HK-2 (cell line): ENCODE measurements at regions not wholly inside any gene's neighbourhood (a gene's known extent, or its start where the extent isn't known, plus 50 kb on each side); places are given as distances from the start of the nearest gene placed in this dataset.
"Not testable (repeated sequence)": the region's sequence is repeated elsewhere in the genome, so short reads cannot be mapped to it uniquely, and the experiment has no call there.

Source experiments
- DNase-seq: peaks from one replicate; pipeline ENCODE4 v3.0.0-alpha.2; 2018; ENCODE audit not compliant: unreplicated experiment

DNA sequence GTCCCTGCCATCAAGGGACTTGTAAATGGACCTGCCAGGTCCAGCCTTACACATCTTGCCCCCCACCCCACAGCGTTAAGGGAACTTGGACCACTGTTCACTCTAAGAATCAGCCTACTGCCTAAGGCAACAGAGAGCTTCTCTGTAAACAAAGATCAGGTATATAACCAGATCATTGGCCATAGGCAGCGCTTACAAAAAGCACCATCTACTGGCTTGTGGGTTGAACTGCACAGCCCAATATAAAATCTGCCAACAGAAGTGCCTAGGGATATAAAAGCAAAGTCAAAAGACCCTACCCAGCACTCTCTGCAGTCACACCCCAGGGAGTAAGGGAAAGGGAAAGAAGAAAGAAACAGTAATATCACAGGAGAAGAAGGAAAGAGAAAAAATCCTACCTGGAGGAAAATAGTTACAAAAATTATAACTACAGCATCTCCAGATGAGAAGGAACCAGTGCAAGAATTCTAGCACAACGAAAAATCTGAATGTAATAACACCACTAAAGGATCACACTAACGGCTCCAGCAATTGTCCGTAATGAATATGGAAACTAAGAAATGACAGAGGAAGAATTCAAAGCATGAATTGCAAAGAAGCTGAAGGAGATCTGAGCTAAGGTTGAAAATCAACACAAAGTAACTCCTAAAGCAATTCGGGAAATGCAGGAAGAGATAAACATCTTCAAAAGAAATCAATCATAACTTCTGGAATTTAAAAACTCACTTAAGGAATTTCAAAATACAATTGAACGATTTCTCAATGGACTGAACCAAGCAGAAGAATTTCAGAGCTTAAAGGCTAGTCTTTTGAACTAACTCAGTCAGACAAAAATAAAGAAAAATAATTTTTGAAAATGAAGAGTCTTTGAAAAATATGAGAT, 95.2 kb upstream of the PCED1B start:
- no peak for DNase-seq

DNA sequence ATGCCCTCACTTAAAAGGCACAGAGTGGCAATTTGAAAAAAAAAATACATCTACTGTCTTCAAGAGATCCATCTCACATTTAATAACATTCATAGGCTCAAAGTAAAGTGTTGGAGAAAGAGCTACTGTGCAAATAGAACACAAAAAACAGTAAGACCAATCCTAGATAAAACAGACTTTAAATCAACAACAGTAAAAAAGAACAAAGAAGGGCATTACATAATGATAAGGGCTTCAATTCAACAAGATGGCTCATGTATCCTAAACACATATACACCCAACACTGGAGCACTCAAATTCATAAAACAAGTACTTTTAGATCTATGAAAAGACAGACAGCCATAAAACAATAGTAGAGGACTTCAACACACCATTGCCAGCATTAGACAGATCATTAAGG, 93.6 kb upstream of the PCED1B start:
- DNase-seq = no peak

DNA sequence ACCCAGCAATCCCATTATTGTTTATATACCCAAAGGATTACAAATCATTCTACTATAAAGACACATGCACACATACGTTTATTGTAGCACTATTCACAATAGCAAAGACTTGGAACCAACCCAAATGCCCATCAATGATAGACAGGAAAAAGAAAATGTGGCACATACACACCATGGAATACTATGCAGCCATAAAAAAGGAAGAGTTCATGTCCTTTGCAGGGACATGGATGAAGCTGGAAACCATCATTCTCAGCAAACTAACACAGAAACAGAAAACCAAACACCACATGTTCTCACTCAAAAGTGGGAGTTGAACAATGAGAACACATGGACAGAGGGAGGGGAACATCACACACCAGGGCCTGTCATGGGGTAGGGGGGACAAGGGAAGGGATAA, 91.3 kb upstream of the PCED1B start:
- DNase-seq = not testable (repeated sequence)

DNA sequence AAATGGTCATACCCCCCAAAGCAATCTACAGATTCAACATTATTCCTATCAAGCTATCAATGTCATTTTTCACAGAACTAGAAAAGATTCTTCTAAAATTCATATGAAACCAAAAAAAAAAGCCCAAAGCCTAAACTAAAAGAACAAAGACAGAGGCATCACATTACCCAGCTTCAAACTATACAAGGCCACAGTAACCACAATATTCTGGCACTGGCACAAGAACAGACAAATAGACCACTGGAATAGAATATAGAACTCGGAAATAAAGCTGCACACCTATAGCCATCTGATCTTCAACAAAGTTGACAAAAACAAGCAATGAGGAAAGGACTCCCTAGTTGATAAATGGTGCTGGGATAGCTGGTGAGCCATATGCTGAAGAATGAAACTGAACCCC, 89.2 kb upstream of the PCED1B start:
- no peak for DNase-seq

DNA sequence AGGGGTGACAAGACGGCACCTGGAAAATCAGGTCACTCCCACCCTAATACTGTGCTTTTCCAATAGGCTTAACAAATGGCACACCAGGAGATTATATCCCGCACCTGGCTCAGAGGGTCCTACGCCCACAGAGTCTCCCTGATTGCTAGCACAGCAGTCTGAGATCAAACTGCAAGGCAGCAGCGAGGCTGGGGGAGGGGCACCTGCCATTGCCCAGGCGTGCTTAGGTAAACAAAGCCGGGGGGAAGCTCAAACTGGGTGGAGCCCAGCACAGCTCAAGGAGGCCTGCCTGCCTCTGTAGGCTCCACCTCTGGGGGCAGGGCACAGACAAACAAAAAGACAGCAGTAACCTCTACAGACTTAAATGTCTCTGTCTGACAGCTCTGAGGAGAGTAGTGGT, 87.4 kb upstream of the PCED1B start:
- not testable (repeated sequence) for DNase-seq

DNA sequence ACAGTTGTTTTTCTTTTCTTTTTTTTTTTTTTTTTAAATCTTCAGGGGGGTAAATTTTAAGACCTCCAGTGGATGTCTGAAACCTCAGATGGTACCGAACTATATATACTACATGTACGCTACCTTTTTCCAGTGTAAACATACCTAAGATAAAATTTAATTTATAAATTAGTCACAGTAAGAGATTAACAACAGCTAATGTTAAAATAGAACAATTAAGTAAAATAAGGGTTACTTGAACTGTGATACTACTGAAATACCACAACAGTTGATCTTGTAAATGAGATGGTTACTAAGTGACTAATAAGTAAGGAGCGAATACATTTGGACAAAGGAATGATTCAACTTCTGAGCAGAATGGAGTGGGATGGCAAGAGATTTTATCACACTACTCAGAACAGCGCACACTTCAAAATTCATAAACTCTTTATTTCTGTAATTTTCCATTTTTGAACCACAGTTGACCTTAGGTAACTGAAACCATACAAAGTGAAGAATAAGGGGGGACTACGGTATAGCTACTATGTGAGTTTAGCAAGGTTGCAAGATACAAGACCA, 80.5 kb upstream of the PCED1B start:
- DNase-seq = no peak

DNA sequence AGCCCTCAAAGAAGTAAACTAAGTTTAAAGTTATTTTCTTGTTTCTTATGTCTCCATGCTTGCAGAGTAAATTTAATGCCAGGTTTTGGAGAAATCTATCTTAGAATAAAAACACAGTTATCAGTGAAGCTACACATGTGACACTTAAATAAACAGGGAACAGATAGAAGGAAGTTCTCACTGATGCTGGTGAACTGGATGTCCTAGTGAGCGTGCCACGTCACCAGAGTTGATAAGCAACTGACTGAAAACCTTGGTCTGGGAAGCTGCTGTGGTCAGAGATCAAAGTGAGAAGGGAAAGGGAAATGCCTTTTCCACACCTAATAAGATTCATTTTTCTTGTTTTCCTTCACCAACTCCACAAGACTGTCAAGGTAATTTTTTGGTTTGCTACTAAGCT, 74.8 kb upstream of the PCED1B start:
- DNase-seq = no peak

DNA sequence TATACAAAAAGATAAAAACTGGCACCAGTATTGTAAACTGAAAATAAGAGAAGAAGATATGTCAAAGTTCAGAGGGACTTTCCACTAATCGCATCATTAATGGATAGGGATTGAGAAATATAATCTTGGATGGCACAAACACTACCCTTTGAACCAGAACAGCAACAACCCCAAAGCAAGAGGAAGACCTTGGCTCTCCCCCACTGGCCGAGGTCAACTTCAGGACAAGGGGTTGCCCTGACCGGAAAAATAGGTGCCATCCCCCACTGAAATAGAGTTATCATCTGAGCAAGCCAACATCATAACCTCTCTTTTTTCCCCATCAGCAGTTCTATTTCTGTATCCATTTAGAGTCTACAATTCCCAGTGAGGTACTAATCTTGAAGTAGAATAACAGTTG, 72.4 kb upstream of the PCED1B start:
- no peak for DNase-seq

DNA sequence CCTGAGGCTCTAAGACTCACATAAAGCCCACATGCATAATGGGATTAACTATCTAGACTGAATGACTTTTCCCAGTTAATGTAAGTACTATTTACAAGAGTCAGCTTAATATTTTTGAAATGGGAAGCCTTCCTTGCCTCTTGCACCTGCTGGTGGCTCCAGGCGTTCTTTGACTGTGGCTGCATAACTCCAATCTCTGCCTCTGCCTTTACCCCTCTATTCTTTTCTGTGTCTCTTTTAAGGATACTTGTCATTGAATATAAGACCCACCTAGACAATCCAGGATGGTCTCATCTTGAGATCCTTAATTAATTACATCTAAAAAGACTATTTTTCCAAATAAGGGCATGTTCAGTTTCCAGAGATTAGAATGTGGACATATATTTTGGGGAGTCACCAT, 66.9 kb upstream of the PCED1B start:
- DNase-seq = no peak

DNA sequence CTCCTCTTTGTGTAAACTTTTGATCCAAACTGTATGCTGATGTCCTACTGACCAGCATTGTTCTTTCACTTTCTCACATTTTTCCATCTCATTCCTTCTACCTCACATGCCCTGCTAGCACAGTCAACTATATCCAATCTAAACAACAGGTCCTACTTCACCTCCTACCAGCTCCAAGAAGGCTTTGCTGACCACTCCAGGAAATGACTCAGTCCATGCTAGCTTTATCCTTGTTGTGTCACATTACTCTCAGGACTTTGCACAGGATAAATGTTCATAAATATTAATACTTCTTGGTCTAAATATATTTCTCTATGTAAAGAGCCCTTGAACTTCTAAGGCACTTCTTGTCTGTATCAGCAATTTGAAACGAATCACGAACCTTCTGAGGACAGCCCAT, 64.9 kb upstream of the PCED1B start:
- DNase-seq = no peak

DNA sequence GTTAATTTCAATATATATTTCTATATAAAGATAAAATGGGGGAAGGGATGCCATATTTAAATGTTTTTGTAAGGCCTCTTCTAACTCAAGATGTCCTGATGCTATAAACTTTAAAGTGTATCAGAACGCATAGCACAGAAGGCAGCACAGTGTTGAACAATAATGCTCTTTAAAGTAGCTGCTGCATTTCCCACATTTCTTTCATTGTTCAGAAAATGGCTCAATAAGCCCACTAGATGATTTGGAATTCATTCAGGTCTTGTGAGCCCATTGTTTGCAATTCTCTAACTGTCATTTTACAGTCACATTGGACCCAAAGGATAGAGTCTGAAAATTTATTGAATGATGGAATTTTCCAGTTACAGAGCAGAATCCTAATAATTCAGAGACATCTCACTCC, 64.0 kb upstream of the PCED1B start:
- no peak for DNase-seq

DNA sequence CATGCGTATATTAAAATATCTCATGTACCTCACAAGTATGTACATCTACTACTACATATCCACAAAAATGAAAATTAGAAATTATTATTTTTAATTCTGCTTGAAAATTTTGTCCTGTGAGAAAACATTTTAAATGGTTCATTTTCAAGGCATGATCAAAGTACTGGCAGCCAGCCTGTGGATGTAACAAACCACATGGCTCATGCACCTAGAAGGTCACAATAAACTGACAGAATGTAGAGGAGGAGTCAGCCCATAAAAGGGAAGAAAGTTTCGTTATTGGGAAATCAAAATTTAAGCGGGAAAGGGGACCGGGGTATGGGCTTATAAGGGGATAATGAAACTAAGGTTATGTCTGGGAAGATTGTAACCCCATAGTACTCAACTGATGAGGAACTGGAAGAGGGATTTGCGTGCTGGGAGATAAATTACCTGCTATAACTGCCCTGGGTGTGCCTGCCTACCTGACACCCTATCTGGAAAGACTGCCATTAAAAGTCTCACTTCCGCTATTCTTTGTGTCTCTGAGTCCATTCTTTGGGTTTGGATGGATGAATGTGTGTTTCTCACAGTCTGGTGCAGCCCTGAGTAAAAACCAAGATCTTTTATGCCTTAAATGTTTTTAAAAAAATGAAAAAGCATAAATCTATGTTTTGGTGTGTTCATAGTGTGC, 62.2 kb upstream of the PCED1B start:
- DNase-seq = no peak

DNA sequence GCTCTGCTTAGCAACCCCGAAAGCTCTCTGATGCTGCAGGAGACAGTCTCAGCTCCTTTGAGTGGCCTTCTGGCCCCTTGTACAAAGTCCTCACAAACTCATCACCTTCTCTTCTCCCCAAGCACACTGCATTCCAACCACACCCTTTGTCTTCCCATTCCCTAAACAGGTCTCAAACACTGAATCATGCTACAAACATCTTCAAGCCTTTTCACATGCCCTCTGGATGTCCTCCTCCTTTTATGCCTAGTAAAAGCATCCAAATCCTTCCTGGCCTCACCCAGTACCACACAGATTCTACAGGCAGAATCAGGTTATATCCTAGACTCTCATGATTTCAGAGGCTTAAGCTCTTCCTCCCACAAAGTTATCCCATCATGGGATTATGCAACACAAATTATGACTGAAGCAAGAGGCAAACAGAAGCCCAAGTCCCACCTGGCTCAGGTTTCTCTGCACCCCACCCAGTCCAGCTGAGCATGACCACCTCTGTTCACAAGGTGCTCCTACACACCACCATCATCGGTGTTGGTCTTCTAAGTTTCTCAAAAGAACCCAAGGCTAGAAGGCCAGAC, 61.4 kb upstream of the PCED1B start:
- no peak for DNase-seq

DNA sequence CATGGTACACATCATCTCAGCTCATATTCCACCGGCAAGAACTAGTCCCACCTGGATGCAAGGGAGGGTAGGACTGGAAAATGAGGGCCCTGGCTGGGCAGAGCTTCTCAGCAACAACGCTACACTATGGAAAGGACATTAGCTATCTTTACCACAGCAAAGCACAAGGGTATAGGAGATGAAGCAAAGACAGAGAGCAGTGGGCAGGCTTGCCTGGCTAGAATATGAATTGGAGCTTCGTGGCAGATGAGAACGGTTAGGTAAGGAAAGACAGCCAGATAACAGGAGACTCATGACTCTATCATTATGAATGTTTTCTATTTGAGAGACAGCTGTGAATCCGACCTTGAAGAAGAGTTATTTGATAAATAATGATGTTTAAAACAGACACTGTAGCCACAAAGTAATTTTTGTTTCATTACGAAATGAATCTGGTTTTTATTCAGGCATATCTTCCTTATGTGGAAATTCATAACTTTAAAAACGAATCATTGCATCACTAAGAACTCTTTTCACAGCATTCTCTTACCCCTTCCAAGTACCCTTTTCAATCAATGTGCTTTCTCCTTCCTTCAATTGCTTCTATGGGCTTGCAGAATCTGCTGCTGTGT, 59.1 kb upstream of the PCED1B start:
- no peak for DNase-seq

DNA sequence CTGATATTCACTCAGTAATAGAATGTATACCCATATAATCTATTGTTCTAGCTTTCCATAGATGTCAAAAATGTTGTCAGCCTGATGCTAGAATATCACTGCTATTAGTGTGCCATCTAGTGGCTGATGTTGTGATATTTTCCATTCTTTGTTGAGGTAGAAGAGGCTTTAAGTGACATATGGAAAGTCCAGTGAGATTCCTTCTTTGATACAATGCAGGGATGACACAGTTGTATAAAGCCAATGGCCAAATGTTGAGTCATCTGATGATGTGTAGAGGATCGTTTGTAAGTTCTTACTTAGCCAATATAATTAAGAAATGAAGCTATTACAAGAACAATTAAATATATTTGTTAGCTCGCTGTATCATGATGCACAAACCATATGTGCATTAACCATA, 58.1 kb upstream of the PCED1B start:
- no peak for DNase-seq

DNA sequence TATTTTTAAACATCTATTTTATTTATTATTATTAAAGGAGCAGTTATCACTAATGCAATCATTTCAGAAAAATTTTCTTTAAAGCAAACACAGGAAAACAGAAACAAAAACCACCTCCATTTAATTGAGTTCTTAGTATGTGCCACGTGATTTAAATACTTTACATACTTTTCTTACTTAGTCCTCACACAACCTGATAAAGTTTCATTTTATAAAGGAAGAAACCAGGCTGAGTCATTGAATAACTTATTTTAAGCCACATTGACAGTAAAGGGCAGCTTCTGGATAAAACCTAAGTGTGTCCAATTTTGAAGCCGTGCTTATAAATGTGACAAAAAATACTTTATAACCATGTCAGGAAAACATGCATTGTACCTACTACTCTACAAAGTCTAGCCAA, 57.1 kb upstream of the PCED1B start:
- no peak for DNase-seq

DNA sequence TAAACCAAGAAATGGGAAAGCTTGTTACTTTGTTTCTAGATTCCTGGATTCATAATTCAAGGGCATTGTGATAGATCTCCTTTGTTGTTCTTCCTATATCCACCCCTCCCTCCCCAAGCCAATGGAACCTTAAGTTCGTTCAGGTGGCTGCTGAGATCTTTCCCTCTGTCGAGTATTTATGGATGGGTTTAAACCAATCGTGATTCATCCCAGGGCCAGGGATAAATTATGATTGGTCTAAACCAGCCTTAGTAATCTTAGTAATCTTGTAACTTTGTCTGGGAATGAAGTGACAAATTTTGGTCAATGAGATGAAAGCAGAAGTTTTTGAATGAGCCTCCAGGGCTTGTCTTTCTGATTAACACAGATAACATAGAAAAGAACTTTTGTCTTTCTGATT, 56.1 kb upstream of the PCED1B start:
- no peak for DNase-seq

DNA sequence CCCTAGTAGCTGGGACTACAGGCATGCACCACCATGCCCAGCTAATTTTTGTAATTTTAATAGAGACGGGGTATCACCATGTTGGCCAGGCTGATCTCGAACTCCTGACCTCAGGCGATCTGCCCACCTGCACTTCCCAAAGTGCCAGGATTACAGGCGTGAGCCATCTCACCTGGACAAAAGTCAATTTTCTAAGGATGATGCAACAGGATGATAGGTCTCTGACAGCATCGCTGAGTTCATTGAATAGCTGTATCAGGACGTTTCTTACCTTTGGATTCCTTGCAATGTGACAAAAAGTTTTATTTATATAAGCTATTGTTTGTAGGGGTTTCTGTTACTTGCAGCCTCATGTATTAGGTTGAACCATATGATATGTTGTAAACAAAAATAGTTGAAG, 55.5 kb upstream of the PCED1B start:
- no peak for DNase-seq

DNA sequence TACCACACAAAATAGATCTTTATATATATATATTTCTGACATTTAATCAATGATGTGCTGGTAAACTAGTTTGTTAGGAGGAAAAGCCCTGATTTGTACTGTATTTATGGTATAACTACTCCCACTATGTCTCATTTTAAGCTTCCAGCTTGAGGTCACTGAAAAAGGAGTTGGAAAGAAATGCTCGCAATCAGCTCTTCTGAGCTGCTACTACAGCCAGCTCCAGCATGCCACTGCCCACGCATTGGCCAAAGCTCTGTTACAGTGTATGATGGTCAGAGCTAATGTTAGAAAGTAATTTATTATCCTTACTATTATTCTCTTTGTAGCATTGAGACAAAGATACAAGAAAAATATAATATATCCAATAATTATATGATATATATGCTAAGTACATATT, 55.0 kb upstream of the PCED1B start:
- DNase-seq = no peak

DNA sequence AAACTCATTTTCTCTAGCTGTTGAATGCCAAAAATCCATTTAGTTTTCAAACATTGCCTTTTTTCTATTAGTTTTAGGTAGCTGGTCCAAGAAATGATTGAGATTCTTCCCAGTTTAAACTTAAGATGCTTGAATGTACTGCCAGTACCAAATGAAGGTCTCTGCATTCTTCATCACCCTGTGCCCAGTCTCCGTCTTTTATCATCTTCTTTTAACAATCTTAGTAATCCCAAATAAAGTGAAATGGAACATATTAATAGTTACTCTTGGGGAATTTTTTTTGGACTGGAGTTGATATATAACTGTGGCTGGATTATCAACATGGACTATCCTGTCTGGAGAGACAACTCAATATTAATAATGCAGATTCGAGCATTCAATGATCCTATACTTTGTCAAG, 54.1 kb upstream of the PCED1B start:
- no peak for DNase-seq

DNA sequence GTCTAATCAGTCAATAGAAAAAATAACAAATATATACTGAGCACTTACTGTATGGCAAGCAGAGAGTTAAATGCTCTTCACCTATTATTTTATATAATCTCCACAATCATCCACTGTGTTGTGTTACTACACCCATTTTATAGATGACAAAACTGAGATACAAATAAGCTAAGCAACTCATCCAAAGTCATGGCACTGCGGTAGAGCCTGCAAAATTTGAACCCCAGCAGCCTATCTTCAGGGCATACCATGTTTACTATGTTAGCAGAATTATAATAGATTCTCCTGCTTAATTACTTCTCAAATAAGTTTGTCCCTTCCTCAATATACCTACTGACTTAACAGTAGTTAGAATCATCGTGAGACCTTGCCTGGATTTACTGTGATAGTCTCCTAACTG, 53.6 kb upstream of the PCED1B start:
- DNase-seq = no peak

DNA sequence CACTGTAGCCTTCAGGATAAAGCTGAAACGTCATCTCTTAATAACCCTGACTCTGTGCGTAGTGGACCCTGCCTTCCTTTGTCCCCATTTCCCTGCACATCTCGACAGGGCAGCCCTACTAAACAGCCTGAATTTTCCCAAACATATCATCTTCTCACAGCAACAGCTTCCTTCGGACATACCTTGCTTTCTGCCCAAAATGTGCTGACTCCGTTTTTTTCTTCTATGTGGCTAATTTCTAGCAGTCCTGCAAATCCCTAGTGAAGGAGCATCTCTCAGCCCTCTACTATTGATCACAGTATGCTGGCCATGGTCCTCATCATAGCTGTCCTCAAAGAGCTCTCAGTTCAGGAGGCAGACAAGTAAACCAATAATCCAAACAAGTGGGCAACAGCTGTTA, 53.1 kb upstream of the PCED1B start:
- no peak for DNase-seq
